ENCODE measurements at regions not wholly inside any gene's neighbourhood (a gene's known extent, or its start where the extent isn't known, plus 50 kb on each side); places are given as distances from the start of the nearest gene placed in this dataset.

DNA sequence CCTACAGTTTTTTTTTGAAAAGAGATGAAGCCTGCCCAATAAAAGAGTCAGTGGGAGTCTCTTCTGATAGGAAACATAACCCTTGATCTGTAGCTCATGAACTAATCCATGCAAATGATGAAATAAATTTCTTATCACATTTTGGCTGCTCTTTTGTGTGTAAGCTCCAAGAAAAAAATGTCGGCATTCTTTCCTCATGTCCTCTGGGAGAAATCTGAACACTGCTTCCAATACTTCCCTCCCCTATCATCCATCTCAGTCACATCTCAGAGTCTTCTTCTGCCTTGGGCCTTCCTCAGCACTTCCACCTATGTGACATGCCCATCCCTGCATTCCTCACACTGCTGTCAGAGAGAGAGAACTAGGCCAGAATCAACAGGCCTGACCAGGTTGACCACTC, 395.7 kb upstream of the ST6GAL2 start:
- Histone ChIP-seq H3K79me2 (ENCODE audit: control insufficient read depth, low read length) (no peaks in the 10 kb centered on the region), H3K9me3 (ENCODE audit: control insufficient read depth, insufficient read depth, low read length) (no peaks in the 10 kb centered on the region), H4K20me1 (ENCODE audit: control insufficient read depth, insufficient read depth, low read depth, low read length) (no peaks in the 10 kb centered on the region), H3K4me3 (ENCODE audit: low read length) (no peak overlapping the region), H3K36me3 (ENCODE audit: control insufficient read depth, low read length) (no peaks in the 10 kb centered on the region), H3K27ac (ENCODE audit: low read depth, low read length) (no peak overlapping the region), H3K27me3 (ENCODE audit: control insufficient read depth, low read length) (no peaks in the 10 kb centered on the region), H3K4me1 (ENCODE audit: control insufficient read depth, low read length) (no peaks in the 10 kb centered on the region), H3K4me2 (ENCODE audit: low read length) (no peak overlapping the region), H3F3A (ENCODE audit: control insufficient read depth, insufficient read depth) (no peaks in the 10 kb centered on the region), H3K9me2 (replicated peaks; ENCODE audit: control insufficient read depth, low read length) (no peaks in the 10 kb centered on the region)
- TF ChIP-seq, protein P1, sequence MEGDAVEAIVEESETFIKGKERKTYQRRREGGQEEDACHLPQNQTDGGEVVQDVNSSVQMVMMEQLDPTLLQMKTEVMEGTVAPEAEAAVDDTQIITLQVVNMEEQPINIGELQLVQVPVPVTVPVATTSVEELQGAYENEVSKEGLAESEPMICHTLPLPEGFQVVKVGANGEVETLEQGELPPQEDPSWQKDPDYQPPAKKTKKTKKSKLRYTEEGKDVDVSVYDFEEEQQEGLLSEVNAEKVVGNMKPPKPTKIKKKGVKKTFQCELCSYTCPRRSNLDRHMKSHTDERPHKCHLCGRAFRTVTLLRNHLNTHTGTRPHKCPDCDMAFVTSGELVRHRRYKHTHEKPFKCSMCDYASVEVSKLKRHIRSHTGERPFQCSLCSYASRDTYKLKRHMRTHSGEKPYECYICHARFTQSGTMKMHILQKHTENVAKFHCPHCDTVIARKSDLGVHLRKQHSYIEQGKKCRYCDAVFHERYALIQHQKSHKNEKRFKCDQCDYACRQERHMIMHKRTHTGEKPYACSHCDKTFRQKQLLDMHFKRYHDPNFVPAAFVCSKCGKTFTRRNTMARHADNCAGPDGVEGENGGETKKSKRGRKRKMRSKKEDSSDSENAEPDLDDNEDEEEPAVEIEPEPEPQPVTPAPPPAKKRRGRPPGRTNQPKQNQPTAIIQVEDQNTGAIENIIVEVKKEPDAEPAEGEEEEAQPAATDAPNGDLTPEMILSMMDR (IDR thresholded peaks at IDR 0.05; ENCODE audit: low read depth, low read length, poor library complexity, severe bottlenecking), result no peak
- no peak for TF ChIP-seq EZH2phosphoT487 (IDR thresholded peaks at IDR 0.05; ENCODE audit: borderline replicate concordance, low read length)

DNA sequence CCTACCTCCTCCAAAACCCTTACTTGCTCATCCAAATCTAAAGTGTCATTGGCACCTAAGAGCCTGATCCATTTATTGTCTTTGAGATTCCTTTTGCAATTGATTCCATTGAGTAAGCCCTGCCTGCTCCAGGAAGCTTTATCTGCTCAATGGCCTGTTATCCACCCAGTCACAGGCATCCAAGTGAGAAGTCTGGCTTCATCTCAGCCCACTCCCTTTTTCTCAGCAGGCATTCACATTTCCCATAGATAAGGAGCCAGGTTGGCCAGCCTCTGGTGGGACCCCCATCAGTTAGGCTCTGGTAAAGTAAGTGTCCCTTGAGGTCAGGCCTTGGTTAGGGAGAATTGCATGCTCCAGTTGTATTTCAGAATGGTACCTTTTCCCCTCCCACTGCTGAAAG, 396.2 kb upstream of the ST6GAL2 start:
- no peaks in the 10 kb centered on the region for H3K36me3 ChIP-seq (ENCODE audit: control insufficient read depth, low read length)
- TF ChIP-seq EZH2phosphoT487 (IDR thresholded peaks at IDR 0.05; ENCODE audit: borderline replicate concordance, low read length), result no peak
- TF ChIP-seq, protein P1 (IDR thresholded peaks at IDR 0.05; ENCODE audit: low read depth, low read length, poor library complexity, severe bottlenecking), result no peak
- H3K27me3 ChIP-seq (ENCODE audit: control insufficient read depth, low read length), result no peaks in the 10 kb centered on the region
- H3K27ac ChIP-seq (ENCODE audit: low read depth, low read length), result no peak overlapping the region
- no peaks in the 10 kb centered on the region for H4K20me1 ChIP-seq (ENCODE audit: control insufficient read depth, insufficient read depth, low read depth, low read length)
- no peaks in the 10 kb centered on the region for H3F3A ChIP-seq (ENCODE audit: control insufficient read depth, insufficient read depth)
- H3K4me1 ChIP-seq (ENCODE audit: control insufficient read depth, low read length), result no peaks in the 10 kb centered on the region
- H3K4me2 ChIP-seq (ENCODE audit: low read length), result no peak overlapping the region
- H3K9me2 ChIP-seq (replicated peaks; ENCODE audit: control insufficient read depth, low read length), result no peaks in the 10 kb centered on the region
- H3K4me3 ChIP-seq (ENCODE audit: low read length), result no peak overlapping the region
- H3K79me2 ChIP-seq (ENCODE audit: control insufficient read depth, low read length), result no peaks in the 10 kb centered on the region
- no peaks in the 10 kb centered on the region for H3K9me3 ChIP-seq (ENCODE audit: control insufficient read depth, insufficient read depth, low read length)

DNA sequence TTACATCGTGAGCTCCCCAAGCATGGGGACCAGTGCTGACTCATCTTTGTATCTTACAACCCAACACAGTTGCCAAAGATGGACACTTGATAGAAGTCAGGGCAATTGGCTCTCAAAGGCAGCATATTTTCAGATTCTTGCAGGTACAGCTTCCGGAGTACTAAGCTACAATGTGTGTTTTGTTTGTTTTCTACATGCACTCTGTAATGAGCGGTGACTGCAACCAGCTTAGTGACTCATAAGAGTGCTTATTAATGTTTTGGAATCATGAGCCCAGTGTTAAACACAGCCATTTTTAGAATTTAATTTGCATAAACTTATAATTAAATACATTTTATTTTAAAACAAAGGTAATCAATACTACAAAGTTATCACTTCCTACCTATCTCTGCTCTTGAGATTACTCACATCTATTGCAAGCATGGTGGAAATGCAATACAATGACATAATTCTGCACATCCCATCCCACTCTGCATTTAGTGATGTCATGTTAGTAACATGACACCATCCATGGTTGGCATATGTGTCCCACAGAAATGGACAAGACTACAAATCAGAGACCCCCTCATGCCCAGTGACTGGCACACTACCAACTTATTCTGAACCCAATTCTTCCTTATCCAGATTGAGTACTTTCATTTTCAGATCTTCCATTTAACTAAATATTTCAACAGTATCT, 399.8 kb upstream of the ST6GAL2 start:
- Histone ChIP-seq H3K9me3 (ENCODE audit: control insufficient read depth, insufficient read depth, low read length) (no peaks in the 10 kb centered on the region), H4K20me1 (ENCODE audit: control insufficient read depth, insufficient read depth, low read depth, low read length) (no peaks in the 10 kb centered on the region), H3K79me2 (ENCODE audit: control insufficient read depth, low read length) (no peaks in the 10 kb centered on the region), H3K4me1 (ENCODE audit: control insufficient read depth, low read length) (no peaks in the 10 kb centered on the region), H3K4me2 (ENCODE audit: low read length) (no peak overlapping the region), H3K27me3 (ENCODE audit: control insufficient read depth, low read length) (no peaks in the 10 kb centered on the region), H3F3A (ENCODE audit: control insufficient read depth, insufficient read depth) (no peaks in the 10 kb centered on the region), H3K36me3 (ENCODE audit: control insufficient read depth, low read length) (no peaks in the 10 kb centered on the region), H3K9me2 (replicated peaks; ENCODE audit: control insufficient read depth, low read length) (no peaks in the 10 kb centered on the region), H3K4me3 (ENCODE audit: low read length) (no peak overlapping the region), H3K27ac (ENCODE audit: low read depth, low read length) (no peak overlapping the region)
- no peak for TF ChIP-seq EZH2phosphoT487 (IDR thresholded peaks at IDR 0.05; ENCODE audit: borderline replicate concordance, low read length)
- TF ChIP-seq, protein P1 (IDR thresholded peaks at IDR 0.05; ENCODE audit: low read depth, low read length, poor library complexity, severe bottlenecking), result no peak
